HG03439 (cell line): ENCODE measurements at regions not wholly inside any gene's neighbourhood (a gene's known extent, or its start where the extent isn't known, plus 50 kb on each side); places are given as distances from the start of the nearest gene placed in this dataset.

Source experiments
- ATAC-seq: cut with Tn5 transposase; IDR thresholded peaks from one replicate; pipeline ENCODE4 v1.9.1; 2021; ENCODE audit warnings: mild to moderate bottlenecking, moderate library complexity; ENCODE audit not compliant: unreplicated experiment

GRCh38 chr7:120215654-120216053 lies 57.3 kb upstream of the KCND2 start:
- ATAC-seq, result no peak

GRCh38 chr7:120216947-120217346 lies 56.0 kb upstream of the KCND2 start:
- ATAC-seq, result no peak

GRCh38 chr7:120218712-120219111 lies 54.3 kb upstream of the KCND2 start:
- no peak for ATAC-seq

GRCh38 chr7:120221666-120222065 lies 51.3 kb upstream of the KCND2 start:
- no peak for ATAC-seq
